ENCODE measurements at regions not wholly inside any gene's neighbourhood (a gene's known extent, or its start where the extent isn't known, plus 50 kb on each side); places are given as distances from the start of the nearest gene placed in this dataset.

DNA sequence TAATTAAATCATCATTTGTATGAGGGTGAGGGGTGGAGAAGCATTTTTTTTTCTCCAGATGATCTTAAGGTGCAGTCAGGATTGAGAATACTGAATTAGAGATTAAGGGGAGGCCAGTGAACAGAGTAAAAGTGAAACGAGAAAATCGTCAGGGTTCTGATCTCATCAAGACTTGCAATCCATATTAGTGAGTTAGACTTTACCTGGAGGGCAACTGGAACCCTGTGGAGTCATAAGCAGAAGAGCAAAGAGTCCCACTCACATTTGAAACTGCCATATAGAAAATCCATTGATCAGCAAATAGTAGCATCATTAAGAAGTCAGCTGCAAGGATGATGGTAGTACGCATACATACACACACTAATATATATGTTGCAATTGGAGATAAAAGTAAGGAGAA is 466.2 kb upstream of the PAPPA start:
- Histone ChIP-seq H3K18ac (ENCODE audit: insufficient read length, low read depth, low read length) (no peak overlapping the region), H2BK120ac (ENCODE audit: low read depth, low read length, poor library complexity, severe bottlenecking) (no peak overlapping the region), H3K14ac (ENCODE audit: insufficient read depth, low read length) (no peak overlapping the region), H3K56ac (ENCODE audit: insufficient read length, low read depth, low read length) (no peak overlapping the region), H3K9me3 (ENCODE audit: control insufficient read depth, low read depth, low read length) (no peaks in the 10 kb centered on the region), H4K20me1 (ENCODE audit: control insufficient read depth, insufficient read depth, insufficient read length) (no peaks in the 10 kb centered on the region), H2BK20ac (ENCODE audit: low read depth, low read length, poor library complexity, severe bottlenecking) (no peak overlapping the region), H2BK5ac (ENCODE audit: insufficient read length, low read length) (no peak overlapping the region), H4K8ac (replicated peaks; ENCODE audit: insufficient read length, low read depth, low read length) (no peak overlapping the region), H4K91ac (ENCODE audit: insufficient read length, low read depth, low read length) (no peak overlapping the region), H2BK12ac (ENCODE audit: insufficient read length, low read depth, low read length) (no peak overlapping the region), H3K79me2 (ENCODE audit: insufficient read depth, low read length) (no peaks in the 10 kb centered on the region), H3T11ph (ENCODE audit: low read length) (no peak overlapping the region), H3K9ac (ENCODE audit: extremely low read depth, insufficient read length, low read length) (no peak overlapping the region), H3K4me1 (ENCODE audit: insufficient read depth, low read length) (no peaks in the 10 kb centered on the region), H3K79me1 (ENCODE audit: insufficient read depth, low read depth, low read length, poor library complexity, severe bottlenecking) (no peaks in the 10 kb centered on the region), H2AFZ (ENCODE audit: low read length) (no peak overlapping the region), H2AK5ac (ENCODE audit: insufficient read length, low read length) (no peak overlapping the region), H3K4ac (ENCODE audit: low read depth, low read length) (no peak overlapping the region), H3K23ac (ENCODE audit: insufficient read length, low read depth, low read length) (no peak overlapping the region), H3K27ac (ENCODE audit: insufficient read length, low read depth, low read length) (no peak overlapping the region), H3K23me2 (ENCODE audit: insufficient read length, low read depth, low read length, poor library complexity, severe bottlenecking) (no peaks in the 10 kb centered on the region), H4K5ac (ENCODE audit: insufficient read length, low read depth, low read length) (no peak overlapping the region), H3K4me2 (ENCODE audit: insufficient read depth, insufficient read length, low read length) (no peak overlapping the region), H3K27me3 (ENCODE audit: insufficient read depth, low read length) (no peaks in the 10 kb centered on the region), H2BK15ac (ENCODE audit: low read depth, low read length) (no peak overlapping the region)
- no CpG with 5 or more reads among the region's 3 CpGs for WGBS (ENCODE audit: extremely low coverage, insufficient read length, low lambda C conversion rate)
- peaks cover 0 to 2% of the 10 kb centered on the region in 2 experiments; a peak in 1 of 5 replicates for H3K9me3 Mint-ChIP-seq
- H3K27ac Mint-ChIP-seq: no peak overlapping the region
- no peak for DNase-seq
- H3K4me3 Mint-ChIP-seq: no peak overlapping the region
- peaks cover 3% of the 10 kb centered on the region in 2 experiments; a peak in 2 of 4 replicates for H3K4me1 Mint-ChIP-seq
- no peaks in the 10 kb centered on the region for H3K27me3 Mint-ChIP-seq (ENCODE audit: low read depth)
- no peaks in the 10 kb centered on the region; a peak in 1 of 7 replicates for H3K36me3 Mint-ChIP-seq (ENCODE audit: insufficient read depth in 1 of 3, low read depth in 3 of 3)
- TF ChIP-seq, protein P1, sequence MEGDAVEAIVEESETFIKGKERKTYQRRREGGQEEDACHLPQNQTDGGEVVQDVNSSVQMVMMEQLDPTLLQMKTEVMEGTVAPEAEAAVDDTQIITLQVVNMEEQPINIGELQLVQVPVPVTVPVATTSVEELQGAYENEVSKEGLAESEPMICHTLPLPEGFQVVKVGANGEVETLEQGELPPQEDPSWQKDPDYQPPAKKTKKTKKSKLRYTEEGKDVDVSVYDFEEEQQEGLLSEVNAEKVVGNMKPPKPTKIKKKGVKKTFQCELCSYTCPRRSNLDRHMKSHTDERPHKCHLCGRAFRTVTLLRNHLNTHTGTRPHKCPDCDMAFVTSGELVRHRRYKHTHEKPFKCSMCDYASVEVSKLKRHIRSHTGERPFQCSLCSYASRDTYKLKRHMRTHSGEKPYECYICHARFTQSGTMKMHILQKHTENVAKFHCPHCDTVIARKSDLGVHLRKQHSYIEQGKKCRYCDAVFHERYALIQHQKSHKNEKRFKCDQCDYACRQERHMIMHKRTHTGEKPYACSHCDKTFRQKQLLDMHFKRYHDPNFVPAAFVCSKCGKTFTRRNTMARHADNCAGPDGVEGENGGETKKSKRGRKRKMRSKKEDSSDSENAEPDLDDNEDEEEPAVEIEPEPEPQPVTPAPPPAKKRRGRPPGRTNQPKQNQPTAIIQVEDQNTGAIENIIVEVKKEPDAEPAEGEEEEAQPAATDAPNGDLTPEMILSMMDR (conservative IDR thresholded peaks at IDR 0.05): no peak
